ENCODE measurements at regions not wholly inside any gene's neighbourhood (a gene's known extent, or its start where the extent isn't known, plus 50 kb on each side); places are given as distances from the start of the nearest gene placed in this dataset.

GRCh38 chr4:17301266-17301665 lies 210.6 kb downstream of the QDPR start:
- H3K27ac ChIP-seq, result no peak overlapping the region
- H3K79me2 ChIP-seq (ENCODE audit: low read depth), result no peaks in the 10 kb centered on the region
- no peaks in the 10 kb centered on the region for H3K27me3 ChIP-seq
- H3F3A ChIP-seq (ENCODE audit: low read depth), result no peaks in the 10 kb centered on the region
- H3K4me3 ChIP-seq, result no peak overlapping the region
- Mint-ChIP-seq H3K36me3 (no peaks in the 10 kb centered on the region), H3K9me3 (no peaks in the 10 kb centered on the region), H3K4me3 (no peak overlapping the region), H3K27ac (no peak overlapping the region), H3K4me1 (peaks cover 2% of the 10 kb centered on the region), H3K27me3 (ENCODE audit: insufficient read depth, low read depth) (no peaks in the 10 kb centered on the region)
- H4K20me1 ChIP-seq (ENCODE audit: low read depth), result no peaks in the 10 kb centered on the region
- no peaks in the 10 kb centered on the region for H3K36me3 ChIP-seq
- H3K4me1 ChIP-seq, result no peaks in the 10 kb centered on the region
- no peak for TF ChIP-seq CTCF (IDR thresholded peaks at IDR 0.05)
- TF ChIP-seq EZH2 (IDR thresholded peaks at IDR 0.05), result no peak
- no peak for TF ChIP-seq EZH2phosphoT487 (IDR thresholded peaks at IDR 0.05)
- no peaks in the 10 kb centered on the region for H3K9me3 ChIP-seq (ENCODE audit: low read depth)
- no peak overlapping the region for H3K9ac ChIP-seq
- H2AFZ ChIP-seq (replicated peaks), result no peak overlapping the region
- no peak for DNase-seq (ENCODE audit: low spot score)
- H3K4me2 ChIP-seq, result no peak overlapping the region

- Mint-ChIP-seq H3K27ac (peak overlapping the region; percentile 19), H3K4me1 (no peaks in the 10 kb centered on the region), H3K27me3 (ENCODE audit: insufficient read depth, low read depth) (no peaks in the 10 kb centered on the region), H3K4me3 (no peak overlapping the region), H3K9me3 (no peaks in the 10 kb centered on the region), H3K36me3 (no peaks in the 10 kb centered on the region)
- Histone ChIP-seq H2AFZ (replicated peaks) (no peak overlapping the region), H3K27me3 (no peaks in the 10 kb centered on the region), H3K4me3 (no peak overlapping the region), H3K36me3 (no peaks in the 10 kb centered on the region), H3K4me2 (no peak overlapping the region), H3K9me3 (ENCODE audit: low read depth) (no peaks in the 10 kb centered on the region), H3K9ac (no peak overlapping the region), H3K27ac (no peak overlapping the region), H4K20me1 (ENCODE audit: low read depth) (no peaks in the 10 kb centered on the region), H3K4me1 (no peaks in the 10 kb centered on the region), H3K79me2 (ENCODE audit: low read depth) (no peaks in the 10 kb centered on the region), H3F3A (ENCODE audit: low read depth) (no peaks in the 10 kb centered on the region)
- no peak for DNase-seq (ENCODE audit: low spot score)
- TF ChIP-seq EZH2 (IDR thresholded peaks at IDR 0.05) (no peak), EZH2phosphoT487 (IDR thresholded peaks at IDR 0.05) (no peak), CTCF (IDR thresholded peaks at IDR 0.05) (no peak)
Observed at GRCh38 chr4:17296921-17297890, 214.7 kb downstream of the QDPR start.

- TF ChIP-seq EZH2phosphoT487 (IDR thresholded peaks at IDR 0.05) (no peak), CTCF (IDR thresholded peaks at IDR 0.05) (no peak), EZH2 (IDR thresholded peaks at IDR 0.05) (no peak)
- no peak for DNase-seq (ENCODE audit: low spot score)
- Histone ChIP-seq H2AFZ (replicated peaks) (no peak overlapping the region), H3K27me3 (no peaks in the 10 kb centered on the region), H3F3A (ENCODE audit: low read depth) (no peaks in the 10 kb centered on the region), H3K9ac (no peak overlapping the region), H3K79me2 (ENCODE audit: low read depth) (no peaks in the 10 kb centered on the region), H3K4me2 (no peak overlapping the region), H3K4me1 (no peaks in the 10 kb centered on the region), H4K20me1 (ENCODE audit: low read depth) (no peaks in the 10 kb centered on the region), H3K4me3 (no peak overlapping the region), H3K9me3 (ENCODE audit: low read depth) (no peaks in the 10 kb centered on the region), H3K36me3 (no peaks in the 10 kb centered on the region), H3K27ac (no peak overlapping the region)
- Mint-ChIP-seq H3K36me3 (no peaks in the 10 kb centered on the region), H3K4me3 (no peak overlapping the region), H3K4me1 (no peaks in the 10 kb centered on the region), H3K27me3 (ENCODE audit: insufficient read depth, low read depth) (no peaks in the 10 kb centered on the region), H3K9me3 (no peaks in the 10 kb centered on the region), H3K27ac (no peak overlapping the region)
Observed at GRCh38 chr4:17293901-17294300, 218.0 kb downstream of the QDPR start.

Measured in neural progenitor cell (in vitro differentiated cells).